Left lung (tissue), 4 donors: ENCODE measurements at regions not wholly inside any gene's neighbourhood (a gene's known extent, or its start where the extent isn't known, plus 50 kb on each side); places are given as distances from the start of the nearest gene placed in this dataset.

ENCODE experiments used
- ATAC-seq: fragments of 200-7000 bp; cut with Tn5 transposase; one replicate; pipeline ENCODE4 v1.9.1; 2020; ENCODE audit warnings: moderate library complexity
- DNase-seq, 4 donors: peaks; one replicate each; pipeline ENCODE4 v3.0.0-alpha.2; 2013 to 2020
- H3K27ac ChIP-seq, 2 donors: fragments of 200-600 bp; sonication (generic) in 1 of 2; one replicate each; pipeline versions ENCODE4 v1.5.0 to v1.8.0; 2020 to 2021
- H3K27me3 ChIP-seq, 2 donors: fragments of 200-600 bp; sonication (generic) in 1 of 2; one replicate each; pipeline versions ENCODE4 v1.5.0 to v1.8.0; 2020 to 2021
- H3K36me3 ChIP-seq, 2 donors: fragments of 200-600 bp; sonication (generic) in 1 of 2; one replicate each; pipeline versions ENCODE4 v1.5.0 to v1.8.0; 2020 to 2021
- H3K4me1 ChIP-seq, 2 donors: fragments of 200-600 bp; one replicate each; pipeline ENCODE4 v1.8.0; 2021
- H3K4me3 ChIP-seq, 2 donors: fragments of 200-600 bp; sonication (generic) in 1 of 2; one replicate each; pipeline versions ENCODE4 v1.5.0 to v1.8.0; 2020 to 2021; ENCODE audit warnings: mild to moderate bottlenecking in 1 of 2
- H3K9me3 ChIP-seq, 2 donors: fragments of 200-600 bp; sonication (generic) in 1 of 2; one replicate each; pipeline versions ENCODE4 v1.5.0 to v1.8.0; 2020 to 2021
- intact Hi-C, 2 donors: fragments of 100-400 bp; cut with DNase I; formaldehyde crosslinking; loops; one replicate each; pipeline versions ENCODE4 v1.11.2 to v1.14.2; 2022
- TF ChIP-seq, protein P1 (sequence below), 2 donors: fragments of 200-600 bp; sonication (generic) in 1 of 2; IDR thresholded peaks; one replicate each; pipeline versions ENCODE4 v1.5.0 to v1.8.0; 2021; ENCODE audit warnings: antibody characterized with exemption in 2 of 2
- donor health status: DM: no; HTN: yes; CAD: no.
- donor health status: DM: no; HTN: no; CAD: no.

DNA sequence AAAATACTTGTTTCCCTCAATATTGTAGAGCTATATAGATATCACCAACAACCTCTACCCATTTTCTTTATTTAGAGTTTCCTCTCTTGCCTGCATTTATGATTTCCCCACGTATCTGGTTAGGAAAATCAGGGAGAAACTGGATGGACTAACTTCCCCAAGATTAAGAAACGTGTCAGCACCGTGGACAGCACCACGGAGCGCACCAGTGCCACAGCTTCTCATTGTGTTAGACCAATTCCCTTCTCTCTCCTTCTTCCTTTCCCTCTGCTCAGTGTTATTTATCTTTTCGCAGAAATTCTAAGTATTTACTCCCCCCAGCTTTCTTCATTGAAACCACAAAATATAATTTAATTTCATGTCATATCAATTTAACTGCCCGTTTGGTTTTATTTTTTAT, 568.6 kb upstream of the BOD1L1 start:
- Histone ChIP-seq H3K4me1 (no peaks in the 10 kb centered on the region), H3K27me3 (no peaks in the 10 kb centered on the region), H3K9me3 (no peaks in the 10 kb centered on the region), H3K4me3 (no peak overlapping the region), H3K27ac (no peak overlapping the region), H3K36me3 (no peaks in the 10 kb centered on the region)
- DNase-seq (peak; percentile 52 to 73 (median 66)), ATAC-seq (peak; percentile 80)
- TF ChIP-seq, protein P1, sequence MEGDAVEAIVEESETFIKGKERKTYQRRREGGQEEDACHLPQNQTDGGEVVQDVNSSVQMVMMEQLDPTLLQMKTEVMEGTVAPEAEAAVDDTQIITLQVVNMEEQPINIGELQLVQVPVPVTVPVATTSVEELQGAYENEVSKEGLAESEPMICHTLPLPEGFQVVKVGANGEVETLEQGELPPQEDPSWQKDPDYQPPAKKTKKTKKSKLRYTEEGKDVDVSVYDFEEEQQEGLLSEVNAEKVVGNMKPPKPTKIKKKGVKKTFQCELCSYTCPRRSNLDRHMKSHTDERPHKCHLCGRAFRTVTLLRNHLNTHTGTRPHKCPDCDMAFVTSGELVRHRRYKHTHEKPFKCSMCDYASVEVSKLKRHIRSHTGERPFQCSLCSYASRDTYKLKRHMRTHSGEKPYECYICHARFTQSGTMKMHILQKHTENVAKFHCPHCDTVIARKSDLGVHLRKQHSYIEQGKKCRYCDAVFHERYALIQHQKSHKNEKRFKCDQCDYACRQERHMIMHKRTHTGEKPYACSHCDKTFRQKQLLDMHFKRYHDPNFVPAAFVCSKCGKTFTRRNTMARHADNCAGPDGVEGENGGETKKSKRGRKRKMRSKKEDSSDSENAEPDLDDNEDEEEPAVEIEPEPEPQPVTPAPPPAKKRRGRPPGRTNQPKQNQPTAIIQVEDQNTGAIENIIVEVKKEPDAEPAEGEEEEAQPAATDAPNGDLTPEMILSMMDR (IDR thresholded peaks at IDR 0.05) = no peak
- intact Hi-C loops = no loop called here

DNA sequence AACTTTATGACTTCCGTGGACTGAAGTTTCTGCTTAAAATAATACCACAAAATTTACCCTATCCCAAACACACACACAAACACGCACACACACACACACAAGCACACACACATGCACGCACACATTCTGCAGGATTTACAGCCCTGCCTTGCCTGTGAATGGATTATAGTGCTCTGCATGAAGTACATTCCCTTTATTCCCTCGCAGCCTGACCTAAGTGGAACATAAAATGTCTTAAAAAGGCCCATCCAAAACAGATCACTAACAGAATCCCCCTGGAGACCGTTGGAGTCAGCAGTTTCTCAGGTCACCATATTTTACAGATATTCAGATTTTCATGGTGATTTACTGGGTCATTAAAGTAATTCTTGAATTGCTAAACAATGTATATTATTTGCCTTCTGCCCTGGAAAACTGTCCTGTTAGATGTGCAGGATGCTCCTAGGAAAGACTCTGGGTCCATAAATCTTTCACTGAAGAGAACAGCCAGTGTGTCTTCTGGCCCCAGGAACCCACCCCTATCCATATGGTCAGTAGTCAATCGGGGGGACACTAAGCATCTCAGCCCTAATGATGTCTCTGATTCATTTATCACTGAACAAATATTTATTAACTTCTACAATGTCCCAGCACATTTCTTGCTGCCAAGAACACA, 587.7 kb upstream of the BOD1L1 start:
- no peaks in the 10 kb centered on the region for H3K36me3 ChIP-seq
- no peak overlapping the region for H3K4me3 ChIP-seq
- no peaks in the 10 kb centered on the region for H3K4me1 ChIP-seq
- peaks cover 0 to 6% of the 10 kb centered on the region in 2 donors for H3K9me3 ChIP-seq
- H3K27ac ChIP-seq = no peak overlapping the region
- H3K27me3 ChIP-seq = no peaks in the 10 kb centered on the region
- intact Hi-C loops = no loop called here
- ATAC-seq (no peak), DNase-seq (no peak)
- TF ChIP-seq, protein P1 (IDR thresholded peaks at IDR 0.05) = no peak

DNA sequence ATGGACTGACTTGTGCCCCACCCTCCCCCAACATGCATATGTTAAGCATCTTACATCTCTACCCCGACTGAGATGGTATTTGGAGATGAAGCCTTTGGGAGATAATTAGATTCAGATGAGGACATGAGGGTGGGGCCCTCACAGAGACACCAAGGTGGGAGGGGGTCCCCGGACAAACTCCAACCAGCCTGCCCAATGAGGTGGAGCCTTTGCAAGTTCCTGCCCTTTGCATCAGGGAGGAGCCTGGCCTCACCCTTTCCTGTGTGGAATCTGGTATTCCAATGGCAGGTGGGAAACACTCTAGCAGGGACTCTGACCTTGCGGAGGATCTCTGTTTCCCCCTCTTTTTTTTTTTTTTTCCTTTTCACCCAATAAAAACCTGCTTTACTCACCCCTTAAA, 589.9 kb upstream of the BOD1L1 start:
- intact Hi-C loops = no loop called here
- Histone ChIP-seq H3K4me1 (no peaks in the 10 kb centered on the region), H3K4me3 (no peak overlapping the region), H3K27ac (no peak overlapping the region), H3K27me3 (no peaks in the 10 kb centered on the region), H3K9me3 (peaks cover 0 to 4% of the 10 kb centered on the region in 2 donors), H3K36me3 (no peaks in the 10 kb centered on the region)
- TF ChIP-seq, protein P1 (IDR thresholded peaks at IDR 0.05) = no peak
- no peak for ATAC-seq
- peak in 1 of 4 donors; percentile 41 for DNase-seq

DNA sequence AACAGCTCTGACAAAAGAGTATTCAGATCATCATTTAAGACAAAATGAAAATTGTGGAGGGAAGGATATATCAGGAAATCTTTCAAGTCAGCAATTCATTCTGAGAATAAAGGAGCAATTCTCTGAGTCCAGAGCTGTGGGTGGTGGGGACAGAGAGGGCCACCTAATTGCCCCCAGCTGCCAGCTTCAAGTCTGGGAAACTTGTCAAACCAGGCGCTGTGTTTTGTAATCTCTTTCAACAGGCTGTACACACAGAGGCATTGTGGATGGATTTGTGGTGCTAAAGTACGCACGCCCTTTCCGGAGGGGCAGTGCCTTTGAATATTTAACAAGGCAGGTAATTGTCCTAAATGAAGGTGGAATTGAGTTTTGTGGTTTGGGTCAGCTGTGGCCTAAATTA, 591.1 kb upstream of the BOD1L1 start:
- Histone ChIP-seq H3K27me3 (no peaks in the 10 kb centered on the region), H3K9me3 (no peaks in the 10 kb centered on the region), H3K4me3 (no peak overlapping the region), H3K4me1 (no peaks in the 10 kb centered on the region), H3K36me3 (no peaks in the 10 kb centered on the region), H3K27ac (no peak overlapping the region)
- intact Hi-C loops = no loop called here
- DNase-seq (peak in 1 of 4 donors; percentile 14), ATAC-seq (no peak)
- TF ChIP-seq, protein P1 (IDR thresholded peaks at IDR 0.05) = no peak

DNA sequence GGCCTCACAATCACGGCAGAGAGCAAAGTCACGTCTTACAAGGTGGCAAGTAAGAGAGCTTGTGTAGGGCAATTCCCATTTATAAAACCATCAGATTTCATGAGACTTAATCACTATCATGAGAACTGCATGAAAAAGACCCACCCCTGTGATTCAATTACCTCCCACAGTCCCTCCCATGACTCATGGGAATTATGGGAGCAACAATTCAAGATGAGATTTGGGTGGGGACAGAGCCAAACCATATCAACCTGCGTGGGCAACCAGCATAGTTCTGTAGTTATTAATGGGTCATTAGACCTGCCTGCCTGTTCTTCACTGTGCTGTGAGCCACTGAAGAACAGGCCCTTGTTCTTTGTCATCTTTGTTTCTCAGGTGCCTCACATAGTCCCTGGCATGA, 593.7 kb upstream of the BOD1L1 start:
- no peaks in the 10 kb centered on the region for H3K4me1 ChIP-seq
- intact Hi-C loops = no loop called here
- no peak overlapping the region for H3K4me3 ChIP-seq
- ATAC-seq (no peak), DNase-seq (no peak)
- no peaks in the 10 kb centered on the region for H3K36me3 ChIP-seq
- H3K27ac ChIP-seq = no peak overlapping the region
- TF ChIP-seq, protein P1 (IDR thresholded peaks at IDR 0.05) = no peak
- no peaks in the 10 kb centered on the region for H3K9me3 ChIP-seq
- H3K27me3 ChIP-seq = no peaks in the 10 kb centered on the region
